ENCODE measurements at regions not wholly inside any gene's neighbourhood (a gene's known extent, or its start where the extent isn't known, plus 50 kb on each side); places are given as distances from the start of the nearest gene placed in this dataset.

DNA sequence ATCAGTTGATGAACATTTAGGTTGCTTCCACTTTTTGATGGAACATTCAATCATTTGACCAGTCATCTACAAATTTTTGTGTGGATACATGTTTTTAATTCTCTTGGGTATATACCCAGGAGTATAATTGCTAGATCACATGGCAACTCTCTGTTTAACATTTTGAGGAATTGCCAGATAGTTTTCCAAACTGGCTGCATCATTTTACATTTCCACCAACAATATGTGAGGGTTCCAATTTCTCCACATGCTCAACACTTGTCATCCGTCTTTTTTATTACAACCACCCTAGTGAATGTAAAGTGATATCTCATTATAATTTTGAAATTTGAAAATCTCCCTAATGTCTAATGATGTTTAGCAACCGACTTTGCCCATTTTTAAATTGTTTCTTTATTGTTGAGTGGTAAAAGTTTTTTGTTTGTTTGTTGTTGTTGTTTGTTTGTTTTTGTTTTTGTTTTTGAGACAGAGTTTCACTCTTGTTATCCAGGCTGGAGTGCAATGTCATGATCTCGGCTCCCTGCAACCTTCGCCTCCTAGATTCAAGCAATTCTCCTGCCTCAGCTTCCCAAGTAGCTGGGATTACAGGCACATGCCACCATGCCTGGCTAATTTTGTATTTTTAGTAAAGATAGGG, 53.7 kb upstream of the PDYN start:
- TF ChIP-seq EZH2 (IDR thresholded peaks at IDR 0.05; ENCODE audit: low read depth): no peak
- TF ChIP-seq, protein P1, sequence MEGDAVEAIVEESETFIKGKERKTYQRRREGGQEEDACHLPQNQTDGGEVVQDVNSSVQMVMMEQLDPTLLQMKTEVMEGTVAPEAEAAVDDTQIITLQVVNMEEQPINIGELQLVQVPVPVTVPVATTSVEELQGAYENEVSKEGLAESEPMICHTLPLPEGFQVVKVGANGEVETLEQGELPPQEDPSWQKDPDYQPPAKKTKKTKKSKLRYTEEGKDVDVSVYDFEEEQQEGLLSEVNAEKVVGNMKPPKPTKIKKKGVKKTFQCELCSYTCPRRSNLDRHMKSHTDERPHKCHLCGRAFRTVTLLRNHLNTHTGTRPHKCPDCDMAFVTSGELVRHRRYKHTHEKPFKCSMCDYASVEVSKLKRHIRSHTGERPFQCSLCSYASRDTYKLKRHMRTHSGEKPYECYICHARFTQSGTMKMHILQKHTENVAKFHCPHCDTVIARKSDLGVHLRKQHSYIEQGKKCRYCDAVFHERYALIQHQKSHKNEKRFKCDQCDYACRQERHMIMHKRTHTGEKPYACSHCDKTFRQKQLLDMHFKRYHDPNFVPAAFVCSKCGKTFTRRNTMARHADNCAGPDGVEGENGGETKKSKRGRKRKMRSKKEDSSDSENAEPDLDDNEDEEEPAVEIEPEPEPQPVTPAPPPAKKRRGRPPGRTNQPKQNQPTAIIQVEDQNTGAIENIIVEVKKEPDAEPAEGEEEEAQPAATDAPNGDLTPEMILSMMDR (conservative IDR thresholded peaks at IDR 0.05): no peak

Measured in PC-9 (cell line).